SH-SY5Y (cell line): ENCODE measurements at regions not wholly inside any gene's neighbourhood (a gene's known extent, or its start where the extent isn't known, plus 50 kb on each side); places are given as distances from the start of the nearest gene placed in this dataset.

Experiments used
- GATA2 ChIP-seq: IDR thresholded peaks from 2 replicates; pipeline ENCODE4 v1.6.1; 2011; ENCODE audit warnings: mild to moderate bottlenecking, low read depth, low read length
- GATA3 ChIP-seq: IDR thresholded peaks from 2 replicates; pipeline ENCODE4 v1.6.1; 2011; ENCODE audit warnings: low read depth, mild to moderate bottlenecking, low read length, moderate library complexity

- TF ChIP-seq GATA2: no peak
- no peak for TF ChIP-seq GATA3
Observed at GRCh38 chr5:174910245-174910737, 185.9 kb downstream of the MSX2 start.
